MCF 10A (cell line): ENCODE measurements at regions not wholly inside any gene's neighbourhood (a gene's known extent, or its start where the extent isn't known, plus 50 kb on each side); places are given as distances from the start of the nearest gene placed in this dataset.

Experiments used
- BruUV-seq: library from RNA; stranded (reverse); fragments of 400-500 nt; replicated peaks from 2 replicates; lab custom pipeline; 2021; lab: Mats Ljungman, UMichigan
- CTCF ChIA-PET: fragments of 300-600 bp; sonication (Branson Sonifier 250); formaldehyde crosslinking; extraction: SDS; loops from one replicate; lab custom pipeline; 2021; ENCODE audit warnings: antibody characterized with exemption, inconsistent platforms; lab: Yijun Ruan, JAX
- POLR2A ChIA-PET: fragments of 300-600, 350-650 bp; sonication (Branson Sonifier 250); formaldehyde crosslinking; extraction: SDS; loops from one replicate; lab custom pipeline; 2020; ENCODE audit warnings: antibody characterized with exemption, inconsistent platforms; lab: Yijun Ruan, JAX
- DNase-seq: peaks from one replicate; pipeline ENCODE4 v3.0.0-alpha.2; 2018; ENCODE audit not compliant: unreplicated experiment
- H3K27ac Mint-ChIP-seq: one replicate; pipeline ENCODE4 v1.8.0; 2022; ENCODE audit warnings: mild to moderate bottlenecking, low read depth, mixed read lengths; ENCODE audit not compliant: unreplicated experiment
- H3K27me3 Mint-ChIP-seq: one replicate; pipeline ENCODE4 v1.8.0; 2022; ENCODE audit warnings: mixed read lengths; ENCODE audit not compliant: insufficient read depth, unreplicated experiment
- H3K36me3 Mint-ChIP-seq: one replicate; pipeline ENCODE4 v1.8.0; 2022; ENCODE audit warnings: mild to moderate bottlenecking, moderate library complexity, mixed read lengths; ENCODE audit not compliant: insufficient read depth, unreplicated experiment
- H3K4me1 Mint-ChIP-seq: one replicate; pipeline ENCODE4 v1.8.0; 2022; ENCODE audit warnings: mixed read lengths; ENCODE audit not compliant: insufficient read depth, unreplicated experiment
- H3K4me3 Mint-ChIP-seq: one replicate; pipeline ENCODE4 v1.8.0; 2022; ENCODE audit warnings: mild to moderate bottlenecking, moderate library complexity, mixed read lengths; ENCODE audit not compliant: unreplicated experiment
- H3K9me3 Mint-ChIP-seq: one replicate; pipeline ENCODE4 v1.8.0; 2022; ENCODE audit warnings: mixed read lengths; ENCODE audit not compliant: unreplicated experiment
- intact Hi-C: fragments of 100-400 bp; cut with micrococcal nuclease; formaldehyde crosslinking; loops from 2 replicates; pipeline ENCODE4 v1.14.1; 2022
- TF ChIP-seq, protein P1 (sequence below): fragments of 200-600 bp; IDR thresholded peaks from one replicate; pipeline ENCODE4 v1.8.0; 2022; ENCODE audit warnings: antibody characterized with exemption, mild to moderate bottlenecking; ENCODE audit not compliant: unreplicated experiment

DNA sequence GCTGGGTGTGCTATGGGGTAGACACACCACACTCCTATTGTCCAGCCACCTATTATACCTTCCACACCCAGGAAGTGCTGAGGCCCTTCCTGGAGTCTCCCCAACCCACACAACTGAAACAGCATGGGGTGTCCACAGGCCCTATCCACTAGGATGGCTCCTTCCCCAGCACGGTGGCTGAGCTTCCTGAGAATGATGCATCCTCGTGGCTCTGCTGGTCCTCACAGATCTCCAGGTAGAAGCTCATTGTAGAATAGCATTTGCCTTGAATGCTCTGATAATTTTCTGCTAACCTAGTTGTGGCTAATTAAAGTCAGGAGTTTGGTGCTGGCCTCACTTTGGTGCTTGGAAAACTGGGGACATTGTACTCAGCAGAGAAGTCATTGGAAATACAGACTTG, 182.6 kb downstream of the ANKRD30B start:
- H3K9me3 Mint-ChIP-seq: no peaks in the 10 kb centered on the region
- no peaks in the 10 kb centered on the region for H3K27me3 Mint-ChIP-seq
- TF ChIP-seq, protein P1, sequence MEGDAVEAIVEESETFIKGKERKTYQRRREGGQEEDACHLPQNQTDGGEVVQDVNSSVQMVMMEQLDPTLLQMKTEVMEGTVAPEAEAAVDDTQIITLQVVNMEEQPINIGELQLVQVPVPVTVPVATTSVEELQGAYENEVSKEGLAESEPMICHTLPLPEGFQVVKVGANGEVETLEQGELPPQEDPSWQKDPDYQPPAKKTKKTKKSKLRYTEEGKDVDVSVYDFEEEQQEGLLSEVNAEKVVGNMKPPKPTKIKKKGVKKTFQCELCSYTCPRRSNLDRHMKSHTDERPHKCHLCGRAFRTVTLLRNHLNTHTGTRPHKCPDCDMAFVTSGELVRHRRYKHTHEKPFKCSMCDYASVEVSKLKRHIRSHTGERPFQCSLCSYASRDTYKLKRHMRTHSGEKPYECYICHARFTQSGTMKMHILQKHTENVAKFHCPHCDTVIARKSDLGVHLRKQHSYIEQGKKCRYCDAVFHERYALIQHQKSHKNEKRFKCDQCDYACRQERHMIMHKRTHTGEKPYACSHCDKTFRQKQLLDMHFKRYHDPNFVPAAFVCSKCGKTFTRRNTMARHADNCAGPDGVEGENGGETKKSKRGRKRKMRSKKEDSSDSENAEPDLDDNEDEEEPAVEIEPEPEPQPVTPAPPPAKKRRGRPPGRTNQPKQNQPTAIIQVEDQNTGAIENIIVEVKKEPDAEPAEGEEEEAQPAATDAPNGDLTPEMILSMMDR: no peak
- no peak overlapping the region for H3K27ac Mint-ChIP-seq
- no peak overlapping the region for H3K4me3 Mint-ChIP-seq
- ChIA-PET CTCF (no interaction called here), POLR2A (no interaction called here)
- H3K4me1 Mint-ChIP-seq: no peaks in the 10 kb centered on the region
- intact Hi-C loops: no loop called here
- DNase-seq: no peak
- H3K36me3 Mint-ChIP-seq: no peaks in the 10 kb centered on the region
- no TSS peak for BruUV-seq

DNA sequence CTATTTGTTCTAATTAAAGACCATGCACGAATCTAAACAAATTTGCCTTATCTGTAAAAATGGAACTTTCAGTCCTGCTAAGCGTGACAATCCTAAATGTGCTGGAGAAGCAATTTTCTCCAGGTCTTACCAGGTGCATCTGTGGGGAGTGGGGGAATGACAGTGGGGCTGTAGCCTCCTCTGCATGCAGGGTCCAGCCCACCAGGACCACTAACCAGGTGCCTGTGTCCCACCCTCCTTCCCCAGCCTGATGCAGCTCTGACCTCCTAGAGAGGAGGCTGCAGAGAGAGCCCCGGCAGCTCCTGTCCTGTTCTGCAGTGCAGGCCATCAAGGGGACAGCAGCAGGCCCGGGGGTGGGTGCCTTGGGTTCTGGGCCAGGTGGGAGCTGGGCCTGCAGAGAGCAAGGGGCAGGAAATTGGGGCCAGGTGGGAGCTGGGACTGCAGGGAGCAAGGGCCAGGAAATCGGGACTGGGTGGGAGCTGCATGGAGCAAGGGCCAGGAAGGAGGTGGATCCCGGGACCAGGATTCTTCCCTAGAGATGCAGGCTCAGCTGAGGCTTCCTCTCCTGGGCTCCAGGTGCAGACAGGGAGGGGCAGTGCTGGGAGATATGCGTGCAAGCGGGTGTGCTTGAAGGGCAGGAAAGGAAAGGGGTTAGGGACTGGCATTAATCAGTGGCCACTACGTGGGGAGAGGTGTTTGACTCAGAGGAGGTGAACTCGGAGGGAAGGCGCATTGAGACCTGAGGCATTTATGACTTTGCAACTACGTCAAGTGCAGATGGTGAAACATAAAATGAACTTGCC, 185.3 kb downstream of the ANKRD30B start:
- POLR2A ChIA-PET: no interaction called here
- Mint-ChIP-seq H3K36me3 (no peaks in the 10 kb centered on the region), H3K4me1 (no peaks in the 10 kb centered on the region)

DNA sequence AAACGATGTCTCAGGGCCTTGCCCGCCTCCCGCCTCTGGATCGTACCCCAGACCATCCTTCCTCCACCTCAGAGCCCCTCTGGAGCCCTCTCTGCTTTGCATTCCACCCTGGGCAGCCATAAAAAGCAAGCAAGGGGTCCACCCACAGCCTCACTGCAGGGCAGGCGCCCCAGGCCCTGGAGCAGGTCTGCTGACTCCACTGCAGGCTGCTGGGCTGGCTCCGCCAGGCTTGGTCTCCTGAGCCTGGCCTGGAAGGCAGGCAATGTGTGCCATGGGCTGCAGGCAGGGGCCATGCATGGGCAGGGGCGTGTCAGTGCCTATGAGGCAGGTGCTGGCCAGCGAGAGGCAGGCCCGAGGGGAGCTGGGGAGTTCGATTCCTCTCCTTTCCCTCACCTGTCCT, 186.0 kb downstream of the ANKRD30B start:
- H3K27me3 Mint-ChIP-seq: no peaks in the 10 kb centered on the region
- no peak for DNase-seq
- H3K27ac Mint-ChIP-seq: peak overlapping the region; percentile 29
- intact Hi-C loops: no loop called here
- POLR2A ChIA-PET: no interaction called here
- H3K36me3 Mint-ChIP-seq: no peaks in the 10 kb centered on the region
- CTCF ChIA-PET: interaction anchor here (0.6 kb wide), 1 partner anchor 20 kb away, joined by 3 read pairs; no protein-coding TSS in a partner anchor
- TF ChIP-seq, protein P1: no peak
- no peaks in the 10 kb centered on the region for H3K9me3 Mint-ChIP-seq
- H3K4me1 Mint-ChIP-seq: no peaks in the 10 kb centered on the region
- BruUV-seq: no TSS peak
- no peak overlapping the region for H3K4me3 Mint-ChIP-seq

More for the DNA sequence above, 185.3 kb downstream of the ANKRD30B start:
- DNase-seq: no peak
- no peaks in the 10 kb centered on the region for H3K9me3 Mint-ChIP-seq
- H3K27me3 Mint-ChIP-seq: no peaks in the 10 kb centered on the region
- no TSS peak for BruUV-seq
- CTCF ChIA-PET: no interaction called here
- intact Hi-C loops: no loop called here
- H3K27ac Mint-ChIP-seq: no peak overlapping the region
- TF ChIP-seq, protein P1: no peak
- H3K4me3 Mint-ChIP-seq: no peak overlapping the region

DNA sequence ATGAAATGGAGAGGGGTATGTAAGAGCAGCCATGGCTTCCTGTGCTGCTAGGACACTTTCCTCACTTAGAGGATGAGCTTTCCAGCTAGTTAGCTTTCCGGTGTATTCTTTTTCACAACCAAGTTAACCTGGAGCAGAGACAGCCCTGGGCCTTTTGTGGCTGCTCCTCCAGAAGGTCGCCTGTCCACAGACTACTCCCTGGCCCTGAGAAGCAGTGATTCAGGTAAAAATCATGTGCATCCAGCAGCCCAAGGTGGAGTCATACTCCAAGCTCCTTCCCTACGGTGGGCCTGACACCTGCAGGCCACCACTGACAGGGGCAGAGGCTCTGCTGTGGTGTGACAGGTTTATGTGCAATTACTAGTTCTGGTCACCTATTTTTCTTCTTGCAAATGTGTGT, 187.2 kb downstream of the ANKRD30B start:
- Mint-ChIP-seq H3K4me1 (no peaks in the 10 kb centered on the region), H3K27ac (no peak overlapping the region), H3K9me3 (no peaks in the 10 kb centered on the region), H3K36me3 (no peaks in the 10 kb centered on the region), H3K27me3 (no peaks in the 10 kb centered on the region), H3K4me3 (no peak overlapping the region)
- POLR2A ChIA-PET: no interaction called here
- no TSS peak for BruUV-seq
- CTCF ChIA-PET: no interaction called here
- intact Hi-C loops: no loop called here
- TF ChIP-seq, protein P1: no peak
- DNase-seq: no peak
